GM20431 (cell line): ENCODE measurements at regions not wholly inside any gene's neighbourhood (a gene's known extent, or its start where the extent isn't known, plus 50 kb on each side); places are given as distances from the start of the nearest gene placed in this dataset.
"Not testable (repeated sequence)": the region's sequence is repeated elsewhere in the genome, so short reads cannot be mapped to it uniquely, and the experiment has no call there.

ENCODE experiments used
- in situ Hi-C: fragments of 300-500 bp; cut with MseI, MboI; formaldehyde crosslinking; loops from one replicate; pipeline ENCODE4 v1.15.0; 2020; ENCODE audit warnings: low sequenced_read_pairs; ENCODE audit not compliant: unreplicated experiment

- in situ Hi-C loops: no loop called here
These were observed 113.3 kb upstream of the XIST start for GRCh38 chrX:73965833-73966232.

GRCh38 chrX:73964579-73964978, 112.1 kb upstream of the XIST start:
- in situ Hi-C loops: no loop called here

GRCh38 chrX:73963682-73964081, 111.2 kb upstream of the XIST start:
- in situ Hi-C loops: no loop called here

GRCh38 chrX:73962948-73963347, 110.4 kb upstream of the XIST start:
- in situ Hi-C loops: no loop called here

GRCh38 chrX:73961867-73962266, 109.4 kb upstream of the XIST start:
- in situ Hi-C loops: not testable (repeated sequence)

- in situ Hi-C loops: no loop called here
These were observed 92.0 kb upstream of the XIST start for GRCh38 chrX:73944563-73944908.

- in situ Hi-C loops: no loop called here
These were observed 91.4 kb upstream of the XIST start for GRCh38 chrX:73943693-73944562.

GRCh38 chrX:73940893-73941470, 88.5 kb upstream of the XIST start:
- in situ Hi-C loops: no loop called here

GRCh38 chrX:73937843-73938242, 85.3 kb upstream of the XIST start:
- in situ Hi-C loops: not testable (repeated sequence)

GRCh38 chrX:73932522-73932921, 80.0 kb upstream of the XIST start:
- in situ Hi-C loops: no loop called here

- in situ Hi-C loops: no loop called here
These were observed 77.8 kb upstream of the XIST start for GRCh38 chrX:73930300-73930699.

- in situ Hi-C loops: no loop called here
These were observed 70.4 kb upstream of the XIST start for GRCh38 chrX:73922856-73923455.

- in situ Hi-C loops: no loop called here
These were observed 64.6 kb upstream of the XIST start for GRCh38 chrX:73916931-73917667.

- in situ Hi-C loops: no loop called here
These were observed 64.0 kb upstream of the XIST start for GRCh38 chrX:73916489-73916888.

GRCh38 chrX:73914792-73915191, 62.3 kb upstream of the XIST start:
- in situ Hi-C loops: not testable (repeated sequence)

GRCh38 chrX:73913580-73913979, 61.1 kb upstream of the XIST start:
- in situ Hi-C loops: no loop called here

- in situ Hi-C loops: not testable (repeated sequence)
These were observed 59.4 kb upstream of the XIST start for GRCh38 chrX:73911946-73912345.

- in situ Hi-C loops: not testable (repeated sequence)
These were observed 53.3 kb upstream of the XIST start for GRCh38 chrX:73905749-73906374.

GRCh38 chrX:73903941-73904340, 51.4 kb upstream of the XIST start:
- in situ Hi-C loops: no loop called here
